Esophagus muscularis mucosa (tissue), 4 donors: ENCODE measurements at regions not wholly inside any gene's neighbourhood (a gene's known extent, or its start where the extent isn't known, plus 50 kb on each side); places are given as distances from the start of the nearest gene placed in this dataset.

ENCODE experiments used
- EP300 ChIP-seq: sonication (generic); formaldehyde crosslinking; IDR thresholded peaks from one replicate; pipeline ENCODE4 v1.6.1; 2017; ENCODE audit warnings: antibody characterized with exemption
- POLR2A ChIP-seq: fragments of 450-650 bp; IDR thresholded peaks from one replicate; pipeline ENCODE4 v1.6.1; 2017; ENCODE audit warnings: antibody characterized with exemption, moderate library complexity, mild to moderate bottlenecking, low read depth
- POLR2AphosphoS5 ChIP-seq, 2 donors: sonication (generic); formaldehyde crosslinking; IDR thresholded peaks; one replicate each; pipeline ENCODE4 v1.6.1; 2017; ENCODE audit warnings: antibody characterized with exemption in 2 of 2
- TF ChIP-seq, protein P1 (sequence below), 3 experiments: fragments of 200-600 bp in 2 of 3; fragments of 450-650 bp in 1 of 3; sonication (generic) in 2 of 3; IDR thresholded peaks; one replicate each; pipeline ENCODE4 v1.5.1; 2017 to 2019; ENCODE audit warnings: antibody characterized with exemption in 3 of 3, mild to moderate bottlenecking in 2 of 3, moderate library complexity in 1 of 3

- TF ChIP-seq, protein P1, sequence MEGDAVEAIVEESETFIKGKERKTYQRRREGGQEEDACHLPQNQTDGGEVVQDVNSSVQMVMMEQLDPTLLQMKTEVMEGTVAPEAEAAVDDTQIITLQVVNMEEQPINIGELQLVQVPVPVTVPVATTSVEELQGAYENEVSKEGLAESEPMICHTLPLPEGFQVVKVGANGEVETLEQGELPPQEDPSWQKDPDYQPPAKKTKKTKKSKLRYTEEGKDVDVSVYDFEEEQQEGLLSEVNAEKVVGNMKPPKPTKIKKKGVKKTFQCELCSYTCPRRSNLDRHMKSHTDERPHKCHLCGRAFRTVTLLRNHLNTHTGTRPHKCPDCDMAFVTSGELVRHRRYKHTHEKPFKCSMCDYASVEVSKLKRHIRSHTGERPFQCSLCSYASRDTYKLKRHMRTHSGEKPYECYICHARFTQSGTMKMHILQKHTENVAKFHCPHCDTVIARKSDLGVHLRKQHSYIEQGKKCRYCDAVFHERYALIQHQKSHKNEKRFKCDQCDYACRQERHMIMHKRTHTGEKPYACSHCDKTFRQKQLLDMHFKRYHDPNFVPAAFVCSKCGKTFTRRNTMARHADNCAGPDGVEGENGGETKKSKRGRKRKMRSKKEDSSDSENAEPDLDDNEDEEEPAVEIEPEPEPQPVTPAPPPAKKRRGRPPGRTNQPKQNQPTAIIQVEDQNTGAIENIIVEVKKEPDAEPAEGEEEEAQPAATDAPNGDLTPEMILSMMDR (IDR thresholded peaks at IDR 0.05): no peak
- no peak for TF ChIP-seq POLR2AphosphoS5 (IDR thresholded peaks at IDR 0.05)
- no peak for TF ChIP-seq POLR2A
- no peak for TF ChIP-seq EP300
Observed at GRCh38 chr4:4712800-4713528, 146.5 kb upstream of the MSX1 start.
